NCI-H2227 (cell line): ENCODE measurements at regions not wholly inside any gene's neighbourhood (a gene's known extent, or its start where the extent isn't known, plus 50 kb on each side); places are given as distances from the start of the nearest gene placed in this dataset.

Experiments used
- DNase-seq: peaks from one replicate; lab custom pipeline; 2025; ENCODE audit not compliant: unreplicated experiment; lab: John Stamatoyannopoulos, UW

GRCh38 chr7:131899271-131900030 is 343.0 kb upstream of the PODXL start:
- DNase-seq: no peak

- DNase-seq: no peak
Measured at GRCh38 chr7:131898418-131898817, 342.0 kb upstream of the PODXL start.

- no peak for DNase-seq
Measured at GRCh38 chr7:131897790-131898165, 341.4 kb upstream of the PODXL start.

- DNase-seq: peak; percentile 89
Measured at GRCh38 chr7:131897016-131897789, 340.8 kb upstream of the PODXL start.

GRCh38 chr7:131896165-131896863 is 339.9 kb upstream of the PODXL start:
- DNase-seq: peak; percentile 40

- no peak for DNase-seq
Measured at GRCh38 chr7:131895541-131896164, 339.2 kb upstream of the PODXL start.

GRCh38 chr7:131893631-131894340 is 337.4 kb upstream of the PODXL start:
- no peak for DNase-seq

GRCh38 chr7:131890176-131890575 is 333.7 kb upstream of the PODXL start:
- DNase-seq: peak; percentile 72

GRCh38 chr7:131889572-131890150 is 333.2 kb upstream of the PODXL start:
- no peak for DNase-seq

- DNase-seq: no peak
Measured at GRCh38 chr7:131883769-131884168, 327.3 kb upstream of the PODXL start.

- DNase-seq: no peak
Measured at GRCh38 chr7:131883196-131883595, 326.8 kb upstream of the PODXL start.

- no peak for DNase-seq
Measured at GRCh38 chr7:131882321-131882720, 325.9 kb upstream of the PODXL start.

- no peak for DNase-seq
Measured at GRCh38 chr7:131880078-131880477, 323.6 kb upstream of the PODXL start.

GRCh38 chr7:131879424-131879823 is 323.0 kb upstream of the PODXL start:
- DNase-seq: no peak

- no peak for DNase-seq
Measured at GRCh38 chr7:131878777-131879176, 322.3 kb upstream of the PODXL start.

- DNase-seq: no peak
Measured at GRCh38 chr7:131873581-131873980, 317.2 kb upstream of the PODXL start.

- DNase-seq: no peak
Measured at GRCh38 chr7:131869986-131870385, 313.6 kb upstream of the PODXL start.

- DNase-seq: no peak
Measured at GRCh38 chr7:131869169-131869844, 312.9 kb upstream of the PODXL start.

GRCh38 chr7:131867461-131867860 is 311.0 kb upstream of the PODXL start:
- DNase-seq: no peak

GRCh38 chr7:131865911-131866310 is 309.5 kb upstream of the PODXL start:
- DNase-seq: no peak
